A549 (cell line): ENCODE measurements at regions not wholly inside any gene's neighbourhood (a gene's known extent, or its start where the extent isn't known, plus 50 kb on each side); places are given as distances from the start of the nearest gene placed in this dataset.

Experiments used
- BHLHE40 ChIP-seq: IDR thresholded peaks from 2 replicates; pipeline ENCODE4 v1.6.1; 2012; ENCODE audit warnings: low read depth, low read length, inconsistent platforms
- CTCF ChIP-seq: fragments of >200 bp; sonication (Bioruptor Twin); formaldehyde crosslinking; IDR thresholded peaks from 3 replicates; pipeline ENCODE4 v1.5.1; 2016
- E2F6 ChIP-seq: IDR thresholded peaks from 2 replicates; pipeline ENCODE4 v1.6.1; 2012; ENCODE audit warnings: low read depth, borderline replicate concordance
- EP300 ChIP-seq, 2 experiments: fragments of >200 bp; sonication (Bioruptor Twin); formaldehyde crosslinking; IDR thresholded peaks; 2 replicates in 1 of 2; 3 replicates in 1 of 2; pipeline ENCODE4 v1.6.1; 2016 to 2017
- HDAC2 ChIP-seq: fragments of 200-600 bp; sonication (generic); IDR thresholded peaks from 2 replicates; pipeline ENCODE4 v1.6.1; 2016
- KDM5A ChIP-seq: fragments of 200-600 bp; sonication (generic); IDR thresholded peaks from 2 replicates; pipeline ENCODE4 v1.6.1; 2016; ENCODE audit warnings: antibody characterized with exemption, mild to moderate bottlenecking
- MAFK ChIP-seq: fragments of 450-650 bp; IDR thresholded peaks from 2 replicates; pipeline ENCODE4 v1.6.1; 2014; ENCODE audit not compliant: partially characterized antibody
- MYC ChIP-seq: IDR thresholded peaks from 2 replicates; pipeline ENCODE4 v1.6.1; 2012; ENCODE audit warnings: mild to moderate bottlenecking, inconsistent platforms, low read length, improper control_type of control experiment, borderline replicate concordance
- PHF8 ChIP-seq: fragments of 200-600 bp; sonication (generic); IDR thresholded peaks from 2 replicates; pipeline ENCODE4 v1.6.1; 2016; ENCODE audit warnings: low read depth, mild to moderate bottlenecking, antibody characterized with exemption, moderate library complexity, borderline replicate concordance
- POLR2A ChIP-seq: IDR thresholded peaks from 2 replicates; pipeline ENCODE4 v1.6.1; 2012; ENCODE audit warnings: mild to moderate bottlenecking, low read length
- RCOR1 ChIP-seq: fragments of 150-350 bp; IDR thresholded peaks from 2 replicates; pipeline ENCODE4 v1.6.1; 2014; ENCODE audit warnings: antibody characterized with exemption, low read length, low read depth
- RNF2 ChIP-seq: fragments of 200-600 bp; sonication (generic); IDR thresholded peaks from 2 replicates; pipeline ENCODE4 v1.6.1; 2016; ENCODE audit warnings: low read depth, mild to moderate bottlenecking, antibody characterized with exemption, moderate library complexity, borderline replicate concordance
- TP53 ChIP-seq: fragments of 250-450 bp; sonication (Bioruptor Pico); IDR thresholded peaks from 2 replicates; pipeline ENCODE4 v1.5.0; 2021; ENCODE audit warnings: mild to moderate bottlenecking, moderate library complexity
- ZNF302 ChIP-seq: fragments of 250-450 bp; sonication (Bioruptor Pico); IDR thresholded peaks from 2 replicates; pipeline ENCODE4 v1.9.0; 2021; ENCODE audit warnings: inconsistent platforms, mild to moderate bottlenecking, moderate library complexity

GRCh38 chr7:21123586-21123985 is 304.3 kb upstream of the SP4 start:
- TF ChIP-seq MYC (no peak), POLR2A (no peak), E2F6 (no peak), EP300 (IDR thresholded peaks at IDR 0.05) (no peak), CTCF (no peak), ZNF302 (CRISPR knock-in tag) (no peak), RNF2 (no peak), PHF8 (no peak), HDAC2 (no peak), KDM5A (no peak), BHLHE40 (no peak), TP53 (CRISPR knock-in tag) (no peak), RCOR1 (no peak), MAFK (no peak)
